ENCODE measurements at regions not wholly inside any gene's neighbourhood (a gene's known extent, or its start where the extent isn't known, plus 50 kb on each side); places are given as distances from the start of the nearest gene placed in this dataset.

- no peak for DNase-seq
Observed at GRCh38 chr13:70473907-70474306, 365.7 kb upstream of the KLHL1 start.

GRCh38 chr13:70469077-70469476, 360.8 kb upstream of the KLHL1 start:
- no peak for DNase-seq

- no peak for DNase-seq
Observed at GRCh38 chr13:70457474-70457873, 349.2 kb upstream of the KLHL1 start.

GRCh38 chr13:70448820-70449219, 340.6 kb upstream of the KLHL1 start:
- no peak for DNase-seq

- no peak for DNase-seq
Observed at GRCh38 chr13:70432276-70432805, 324.1 kb upstream of the KLHL1 start.

GRCh38 chr13:70430256-70430655, 322.0 kb upstream of the KLHL1 start:
- DNase-seq, result no peak

- DNase-seq, result no peak
Observed at GRCh38 chr13:70424928-70425327, 316.7 kb upstream of the KLHL1 start.

GRCh38 chr13:70424428-70424827, 316.2 kb upstream of the KLHL1 start:
- DNase-seq, result no peak

GRCh38 chr13:70415136-70415535, 306.9 kb upstream of the KLHL1 start:
- DNase-seq, result no peak

- no peak for DNase-seq
Observed at GRCh38 chr13:70408865-70409264, 300.6 kb upstream of the KLHL1 start.

GRCh38 chr13:70407486-70407885, 299.2 kb upstream of the KLHL1 start:
- no peak for DNase-seq

GRCh38 chr13:70405266-70405665, 297.0 kb upstream of the KLHL1 start:
- DNase-seq, result no peak

GRCh38 chr13:70394031-70394548, 285.8 kb upstream of the KLHL1 start:
- DNase-seq, result no peak

GRCh38 chr13:70391678-70392077, 283.4 kb upstream of the KLHL1 start:
- peak; percentile 13 for DNase-seq

GRCh38 chr13:70390968-70391367, 282.7 kb upstream of the KLHL1 start:
- no peak for DNase-seq

GRCh38 chr13:70390064-70390463, 281.8 kb upstream of the KLHL1 start:
- no peak for DNase-seq

GRCh38 chr13:70388935-70389334, 280.7 kb upstream of the KLHL1 start:
- DNase-seq, result no peak

- DNase-seq, result no peak
Observed at GRCh38 chr13:70386919-70387318, 278.7 kb upstream of the KLHL1 start.

GRCh38 chr13:70385852-70386251, 277.6 kb upstream of the KLHL1 start:
- DNase-seq, result no peak

- no peak for DNase-seq
Observed at GRCh38 chr13:70384156-70384555, 275.9 kb upstream of the KLHL1 start.

GRCh38 chr13:70380809-70381208, 272.6 kb upstream of the KLHL1 start:
- no peak for DNase-seq

GRCh38 chr13:70375718-70376117, 267.5 kb upstream of the KLHL1 start:
- no peak for DNase-seq

- no peak for DNase-seq
Observed at GRCh38 chr13:70370924-70371323, 262.7 kb upstream of the KLHL1 start.

GRCh38 chr13:70366720-70367119, 258.5 kb upstream of the KLHL1 start:
- DNase-seq, result no peak

- DNase-seq, result no peak
Observed at GRCh38 chr13:70363991-70364390, 255.7 kb upstream of the KLHL1 start.

Data from DMS79 treated with DMSO at 0.1 percent for 48 hours (cell line).